ENCODE measurements at regions not wholly inside any gene's neighbourhood (a gene's known extent, or its start where the extent isn't known, plus 50 kb on each side); places are given as distances from the start of the nearest gene placed in this dataset.
"Not testable (repeated sequence)": the region's sequence is repeated elsewhere in the genome, so short reads cannot be mapped to it uniquely, and the experiment has no call there.

DNA sequence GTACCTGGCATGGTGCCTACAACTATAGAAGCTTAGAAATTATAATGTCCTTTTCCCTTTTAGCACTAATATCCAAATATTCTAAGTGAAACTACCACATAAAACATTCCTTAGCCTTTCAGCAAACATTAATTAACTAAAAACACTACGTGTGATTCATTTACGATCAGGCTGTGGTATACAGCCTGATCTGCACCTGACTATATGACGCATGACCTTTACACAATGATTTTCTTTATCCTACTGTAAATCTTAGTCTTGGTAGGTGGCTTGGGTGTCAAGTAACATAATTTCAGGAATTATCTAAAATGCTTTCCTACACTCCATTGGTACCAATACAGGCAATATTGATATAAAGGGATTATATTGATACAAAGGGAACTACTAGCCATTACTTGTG lies 686.7 kb downstream of the DTWD2 start:
- Histone ChIP-seq H3K4me1 (no peaks in the 10 kb centered on the region), H3K4me3 (no peak overlapping the region), H3K27me3 (no peaks in the 10 kb centered on the region), H3K9me3 (no peaks in the 10 kb centered on the region), H3K36me3 (no peaks in the 10 kb centered on the region), H3K27ac (no peak overlapping the region)
- no peak for DNase-seq
- WGBS, 2 donors: 62 to 65% methylated on average over 3 of the region's 3 CpGs
- intact Hi-C loops (cut with DNase I): no loop called here
- no peak for TF ChIP-seq POLR2A (IDR thresholded peaks at IDR 0.05)
- TF ChIP-seq, protein P1, sequence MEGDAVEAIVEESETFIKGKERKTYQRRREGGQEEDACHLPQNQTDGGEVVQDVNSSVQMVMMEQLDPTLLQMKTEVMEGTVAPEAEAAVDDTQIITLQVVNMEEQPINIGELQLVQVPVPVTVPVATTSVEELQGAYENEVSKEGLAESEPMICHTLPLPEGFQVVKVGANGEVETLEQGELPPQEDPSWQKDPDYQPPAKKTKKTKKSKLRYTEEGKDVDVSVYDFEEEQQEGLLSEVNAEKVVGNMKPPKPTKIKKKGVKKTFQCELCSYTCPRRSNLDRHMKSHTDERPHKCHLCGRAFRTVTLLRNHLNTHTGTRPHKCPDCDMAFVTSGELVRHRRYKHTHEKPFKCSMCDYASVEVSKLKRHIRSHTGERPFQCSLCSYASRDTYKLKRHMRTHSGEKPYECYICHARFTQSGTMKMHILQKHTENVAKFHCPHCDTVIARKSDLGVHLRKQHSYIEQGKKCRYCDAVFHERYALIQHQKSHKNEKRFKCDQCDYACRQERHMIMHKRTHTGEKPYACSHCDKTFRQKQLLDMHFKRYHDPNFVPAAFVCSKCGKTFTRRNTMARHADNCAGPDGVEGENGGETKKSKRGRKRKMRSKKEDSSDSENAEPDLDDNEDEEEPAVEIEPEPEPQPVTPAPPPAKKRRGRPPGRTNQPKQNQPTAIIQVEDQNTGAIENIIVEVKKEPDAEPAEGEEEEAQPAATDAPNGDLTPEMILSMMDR (IDR thresholded peaks at IDR 0.05): no peak

DNA sequence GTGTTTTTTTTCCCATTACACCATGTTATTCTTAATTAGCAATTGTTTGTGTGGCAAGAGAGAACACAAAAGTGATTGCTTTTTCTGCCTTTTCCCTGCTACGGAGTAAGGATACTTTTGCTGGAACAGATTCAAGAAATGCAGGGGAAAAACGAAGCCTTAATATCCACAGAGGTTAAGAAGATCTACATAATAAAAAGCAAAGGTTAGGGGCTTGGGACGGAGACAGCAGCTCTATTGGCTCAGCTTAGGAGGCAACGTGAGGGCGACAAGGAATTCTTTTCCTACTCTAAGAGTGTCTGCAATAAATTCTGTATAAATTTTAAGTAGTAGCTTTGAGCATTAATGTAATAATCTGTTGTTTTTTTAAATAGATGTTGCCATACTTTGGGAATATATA lies 693.3 kb downstream of the DTWD2 start:
- H3K27me3 ChIP-seq: no peaks in the 10 kb centered on the region
- DNase-seq: no peak
- intact Hi-C loops (cut with DNase I): no loop called here
- no peak overlapping the region for H3K27ac ChIP-seq
- no peaks in the 10 kb centered on the region for H3K9me3 ChIP-seq
- H3K4me3 ChIP-seq: no peak overlapping the region
- WGBS, 2 donors: 46 to 56% methylated on average over 5 of the region's 5 CpGs
- H3K4me1 ChIP-seq: no peaks in the 10 kb centered on the region
- no peak for TF ChIP-seq POLR2A (IDR thresholded peaks at IDR 0.05)
- TF ChIP-seq, protein P1 (IDR thresholded peaks at IDR 0.05): no peak
- no peaks in the 10 kb centered on the region for H3K36me3 ChIP-seq

DNA sequence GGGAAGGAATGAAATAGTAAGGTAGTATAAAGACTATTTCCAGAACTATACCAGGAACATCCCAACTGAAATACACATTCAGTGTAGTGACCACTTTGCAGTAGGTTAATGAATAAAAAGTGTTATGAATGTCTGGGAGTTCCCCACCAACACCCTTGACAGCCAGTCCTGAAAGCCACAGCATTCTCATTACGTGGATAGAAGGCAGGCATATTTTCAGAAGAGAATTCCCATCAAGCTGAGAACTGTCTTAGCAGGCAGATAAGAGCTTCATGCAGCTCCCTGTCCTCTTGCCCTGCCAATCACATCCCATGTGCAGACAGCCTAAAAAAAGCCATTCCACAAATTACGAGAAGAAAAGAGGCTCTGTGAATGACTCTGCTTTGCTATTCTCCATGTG lies 695.0 kb downstream of the DTWD2 start:
- intact Hi-C loops (cut with DNase I): no loop called here
- Histone ChIP-seq H3K9me3 (no peaks in the 10 kb centered on the region), H3K27ac (no peak overlapping the region), H3K27me3 (no peaks in the 10 kb centered on the region), H3K36me3 (no peaks in the 10 kb centered on the region), H3K4me3 (no peak overlapping the region), H3K4me1 (no peaks in the 10 kb centered on the region)
- TF ChIP-seq, protein P1 (IDR thresholded peaks at IDR 0.05): no peak
- TF ChIP-seq POLR2A (IDR thresholded peaks at IDR 0.05): no peak
- no peak for DNase-seq
- 59 to 69% methylated on average over 2 of the region's 2 CpGs for WGBS, 2 donors

DNA sequence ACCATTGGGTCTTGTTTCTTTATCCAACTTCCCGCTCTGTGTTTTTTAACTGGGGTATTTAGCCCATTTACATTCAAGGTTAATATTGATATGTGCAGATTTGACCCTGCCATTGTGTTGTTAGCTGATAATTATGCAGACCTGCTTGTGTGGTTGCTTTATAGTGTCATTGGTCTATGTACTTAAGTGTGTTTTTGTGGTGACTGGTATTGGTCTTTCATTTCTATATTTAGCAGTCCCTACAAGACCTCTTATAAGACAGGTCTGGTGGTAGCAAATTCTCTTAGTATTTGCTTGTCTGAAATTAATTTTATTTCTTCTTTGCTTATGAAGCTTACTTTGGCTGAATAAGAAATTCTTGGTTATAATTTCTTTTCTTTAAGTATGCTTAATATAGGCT lies 698.1 kb downstream of the DTWD2 start:
- no peak overlapping the region for H3K27ac ChIP-seq
- H3K36me3 ChIP-seq: no peaks in the 10 kb centered on the region
- no peaks in the 10 kb centered on the region for H3K27me3 ChIP-seq
- WGBS, 2 donors: 71 to 80% methylated on average over 1 of the region's 1 CpG
- H3K9me3 ChIP-seq: no peaks in the 10 kb centered on the region
- no peaks in the 10 kb centered on the region for H3K4me1 ChIP-seq
- no peak for TF ChIP-seq POLR2A (IDR thresholded peaks at IDR 0.05)
- intact Hi-C loops (cut with DNase I): no loop called here
- no peak overlapping the region for H3K4me3 ChIP-seq
- no peak for DNase-seq

DNA sequence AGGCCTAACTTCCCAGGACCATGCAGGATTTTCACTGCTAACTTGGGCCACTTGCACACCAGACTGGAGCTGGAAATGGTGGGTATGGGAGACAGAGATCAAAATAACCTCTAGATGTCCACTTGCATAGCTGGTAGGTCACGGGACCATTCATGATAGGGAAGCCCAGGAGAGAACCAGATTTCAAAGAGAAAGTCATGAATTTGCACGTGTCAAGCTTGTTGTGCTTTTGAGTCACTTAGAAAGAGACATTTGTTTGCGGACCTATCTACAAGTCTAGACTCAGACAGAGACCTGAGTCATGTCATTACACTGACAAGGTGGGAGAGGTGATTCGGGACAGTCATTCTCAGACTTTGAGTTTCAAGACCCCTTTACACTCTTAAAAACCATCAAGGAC lies 704.1 kb downstream of the DTWD2 start:
- intact Hi-C loops (cut with DNase I); H3K4me1 ChIP-seq; H3K36me3 ChIP-seq; H3K27me3 ChIP-seq; H3K4me3 ChIP-seq; H3K9me3 ChIP-seq; DNase-seq; H3K27ac ChIP-seq: not testable (repeated sequence)
- WGBS, 2 donors: 56 to 65% methylated on average over 4 of the region's 4 CpGs

DNA sequence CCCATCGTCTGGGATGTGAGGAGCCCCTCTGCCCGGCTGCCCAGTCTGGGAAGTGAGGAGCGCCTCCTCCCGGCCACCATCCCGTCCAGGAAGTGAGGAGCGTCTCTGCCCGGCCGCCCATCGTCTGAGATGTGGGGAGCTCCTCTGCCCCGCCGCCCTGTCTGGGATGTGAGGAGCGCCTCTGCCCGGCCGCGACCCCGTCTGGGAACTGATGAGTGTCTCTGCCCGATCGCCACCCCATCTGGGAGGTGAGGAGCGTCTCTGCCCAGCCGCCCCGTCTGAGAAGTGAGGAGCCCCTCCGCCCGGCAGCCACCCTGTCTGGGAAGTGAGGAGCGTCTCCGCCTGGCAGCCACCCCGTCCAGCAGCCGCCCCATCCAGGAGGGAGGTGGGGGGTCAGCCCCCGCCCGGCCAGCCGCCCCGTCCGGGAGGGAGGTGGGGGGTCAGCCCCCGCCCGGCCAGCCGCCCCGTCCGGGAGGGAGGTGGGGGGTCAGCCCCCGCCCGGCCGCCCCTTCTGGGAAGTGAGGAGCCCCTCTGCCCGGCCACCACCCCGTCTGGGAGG lies 705.8 kb downstream of the DTWD2 start:
- intact Hi-C loops (cut with DNase I); H3K27ac ChIP-seq; DNase-seq; H3K36me3 ChIP-seq; H3K9me3 ChIP-seq; H3K4me3 ChIP-seq; H3K27me3 ChIP-seq; H3K4me1 ChIP-seq: not testable (repeated sequence)
- WGBS, 2 donors: no CpG with 5 or more reads among the region's 42 CpGs
